Neural cell (in vitro differentiated cells): ENCODE measurements at regions not wholly inside any gene's neighbourhood (a gene's known extent, or its start where the extent isn't known, plus 50 kb on each side); places are given as distances from the start of the nearest gene placed in this dataset.

Source experiments
- H2AFZ ChIP-seq: fragments of 200-600, 300-800 bp; sonication (generic), shearing (Covaris generic); 2 replicates; pipeline ENCODE4 v1.6.0; 2014; ENCODE audit warnings: low read depth, mild to moderate bottlenecking, antibody characterized with exemption, low read length, moderate library complexity
- H3F3A ChIP-seq: fragments of 200-600 bp; shearing (Covaris generic); 2 replicates; pipeline ENCODE4 v1.6.1; 2016; ENCODE audit warnings: mild to moderate bottlenecking, moderate library complexity, mixed read lengths, antibody characterized with exemption, low read length; ENCODE audit not compliant: insufficient read depth, poor library complexity, severe bottlenecking
- H3K27ac ChIP-seq: fragments of 200-600, 300-800 bp; sonication (generic), shearing (Covaris generic); 2 replicates; pipeline ENCODE4 v1.5.1; 2014; ENCODE audit warnings: mild to moderate bottlenecking, low read length, moderate library complexity
- H3K27me3 ChIP-seq: fragments of 300-800, 200-600 bp; sonication (generic), shearing (Covaris generic); 2 replicates; pipeline ENCODE4 v1.6.0; 2014; ENCODE audit warnings: mild to moderate bottlenecking, low read depth, low read length, moderate library complexity; ENCODE audit not compliant: insufficient read depth
- H3K36me3 ChIP-seq: fragments of 300-800, 200-600 bp; sonication (generic), shearing (Covaris generic); 2 replicates; pipeline ENCODE4 v1.5.1; 2014; ENCODE audit warnings: mild to moderate bottlenecking, antibody characterized with exemption, low read length, moderate library complexity; ENCODE audit not compliant: insufficient read depth
- H3K4me2 ChIP-seq: fragments of 300-800, 200-600 bp; sonication (generic), shearing (Covaris generic); 2 replicates; pipeline ENCODE4 v1.6.0; 2014; ENCODE audit warnings: mild to moderate bottlenecking, low read length
- H3K4me3 ChIP-seq: fragments of 300-800, 200-600 bp; sonication (generic), shearing (Covaris generic); 2 replicates; pipeline ENCODE4 v1.5.1; 2014; ENCODE audit warnings: mild to moderate bottlenecking, low read length, moderate library complexity
- H3K79me2 ChIP-seq: fragments of 200-600 bp; shearing (Covaris generic); replicated peaks from 2 replicates; pipeline ENCODE4 v1.6.0; 2014; ENCODE audit warnings: mild to moderate bottlenecking, low read length, moderate library complexity; ENCODE audit not compliant: insufficient read depth
- H3K9ac ChIP-seq: fragments of 300-800, 200-600 bp; sonication (generic), shearing (Covaris generic); 2 replicates; pipeline ENCODE4 v1.6.1; 2016; ENCODE audit warnings: mild to moderate bottlenecking, low read length, mixed read lengths
- H3K9me2 ChIP-seq: fragments of 200-600 bp; shearing (Covaris generic); 2 replicates; pipeline ENCODE4 v1.6.1; 2016; ENCODE audit warnings: mild to moderate bottlenecking, low read length, mixed read lengths; ENCODE audit not compliant: insufficient read depth
- H3K9me3 ChIP-seq: fragments of 200-600, 300-800 bp; sonication (generic), shearing (Covaris generic); 2 replicates; pipeline ENCODE4 v1.6.1; 2016; ENCODE audit warnings: mild to moderate bottlenecking, mixed run types, low read length, moderate library complexity, mixed read lengths
- H4K20me1 ChIP-seq: fragments of 200-600 bp; shearing (Covaris generic); 2 replicates; pipeline ENCODE4 v1.6.1; 2016; ENCODE audit warnings: mild to moderate bottlenecking, mixed run types; ENCODE audit not compliant: insufficient read depth
- CTCF ChIP-seq: fragments of 450-650 bp; IDR thresholded peaks from 2 replicates; pipeline ENCODE4 v1.5.1; 2014; ENCODE audit warnings: antibody characterized with exemption, mild to moderate bottlenecking, moderate library complexity; ENCODE audit not compliant: poor library complexity, severe bottlenecking
- EP300 ChIP-seq: fragments of 450-650 bp; conservative IDR thresholded peaks from 2 replicates; pipeline ENCODE4 v1.6.1; 2014; ENCODE audit warnings: antibody characterized with exemption, mild to moderate bottlenecking, moderate library complexity; ENCODE audit not compliant: poor library complexity, severe bottlenecking
- EZH2 ChIP-seq: fragments of 200-600, 300-800 bp; shearing (Covaris generic), sonication (generic); IDR thresholded peaks from 2 replicates; pipeline ENCODE4 v1.6.1; 2014; ENCODE audit warnings: antibody characterized with exemption, low read length, borderline replicate concordance, mild to moderate bottlenecking; ENCODE audit not compliant: insufficient read depth, poor library complexity, severe bottlenecking
- MXI1 ChIP-seq: fragments of 450-650 bp; conservative IDR thresholded peaks from 2 replicates; pipeline ENCODE4 v1.6.1; 2014; ENCODE audit warnings: antibody characterized with exemption, mild to moderate bottlenecking; ENCODE audit not compliant: poor library complexity, severe bottlenecking
- POLR2AphosphoS5 ChIP-seq: IDR thresholded peaks from 2 replicates; pipeline ENCODE4 v1.6.1; 2012
- RAD21 ChIP-seq: fragments of 450-650 bp; conservative IDR thresholded peaks from 2 replicates; pipeline ENCODE4 v1.6.1; 2014; ENCODE audit warnings: antibody characterized with exemption, mild to moderate bottlenecking, moderate library complexity
- REST ChIP-seq: IDR thresholded peaks from 2 replicates; pipeline ENCODE4 v1.6.1; 2012; ENCODE audit warnings: borderline replicate concordance
- SMC3 ChIP-seq: fragments of 450-650 bp; conservative IDR thresholded peaks from 2 replicates; pipeline ENCODE4 v1.6.1; 2014; ENCODE audit warnings: antibody characterized with exemption, mild to moderate bottlenecking, moderate library complexity; ENCODE audit not compliant: poor library complexity
- TAF1 ChIP-seq: IDR thresholded peaks from 2 replicates; pipeline ENCODE4 v1.6.1; 2012; ENCODE audit warnings: low read depth

- Histone ChIP-seq H3K27me3 (no peaks in the 10 kb centered on the region), H2AFZ (no peak overlapping the region), H3K4me2 (no peak overlapping the region), H3K9ac (no peak overlapping the region), H4K20me1 (no peaks in the 10 kb centered on the region), H3K4me3 (no peak overlapping the region), H3K36me3 (no peaks in the 10 kb centered on the region), H3K9me3 (no peaks in the 10 kb centered on the region), H3K79me2 (no peaks in the 10 kb centered on the region), H3K27ac (no peak overlapping the region), H3K9me2 (no peaks in the 10 kb centered on the region), H3F3A (no peaks in the 10 kb centered on the region)
- TF ChIP-seq EZH2 (no peak), CTCF (no peak), POLR2AphosphoS5 (no peak), MXI1 (no peak), EP300 (no peak)
These were observed 236.7 kb downstream of the BARHL2 start for GRCh38 chr1:90480271-90480835.

DNA sequence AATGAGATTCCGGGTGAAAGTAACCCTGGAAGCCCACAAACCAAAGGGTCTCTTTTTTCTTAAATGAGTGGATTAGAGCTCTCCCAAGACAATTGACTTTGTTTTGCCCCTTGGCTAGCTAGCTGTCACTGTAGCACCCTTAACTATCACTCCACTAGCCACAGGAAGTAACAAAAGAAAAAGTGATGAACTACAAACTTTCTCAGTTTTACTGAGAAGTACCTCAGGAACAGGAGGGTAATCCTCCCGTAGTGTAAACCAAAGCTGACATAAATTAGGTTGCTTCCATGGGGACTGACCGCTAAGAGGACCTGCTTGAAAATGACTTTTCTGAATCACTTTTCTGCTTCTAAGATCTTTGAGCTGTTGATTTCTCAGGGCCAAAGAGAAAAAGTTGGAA is 240.1 kb downstream of the BARHL2 start:
- no peak overlapping the region for H2AFZ ChIP-seq
- no peaks in the 10 kb centered on the region for H3F3A ChIP-seq
- H4K20me1 ChIP-seq: no peaks in the 10 kb centered on the region
- H3K27ac ChIP-seq: no peak overlapping the region
- H3K9me2 ChIP-seq: no peaks in the 10 kb centered on the region
- H3K9me3 ChIP-seq: no peaks in the 10 kb centered on the region
- TF ChIP-seq EZH2: no peak
- no peak for TF ChIP-seq TAF1
- TF ChIP-seq RAD21: no peak
- TF ChIP-seq SMC3: no peak
- TF ChIP-seq EP300: no peak
- no peak for TF ChIP-seq CTCF
- TF ChIP-seq MXI1: no peak
- TF ChIP-seq REST: no peak
- no peak for TF ChIP-seq POLR2AphosphoS5
- no peak overlapping the region for H3K9ac ChIP-seq
- H3K4me3 ChIP-seq: no peak overlapping the region
- no peaks in the 10 kb centered on the region for H3K27me3 ChIP-seq
- no peaks in the 10 kb centered on the region for H3K79me2 ChIP-seq
- no peaks in the 10 kb centered on the region for H3K36me3 ChIP-seq
- no peak overlapping the region for H3K4me2 ChIP-seq
